Stimulated activated CD8-positive, alpha-beta memory T cell treated with anti-CD3 and anti-CD28 coated beads, Interleukin-7, amount 100 ng/mL, for 48 hours (primary cell): ENCODE measurements at regions not wholly inside any gene's neighbourhood (a gene's known extent, or its start where the extent isn't known, plus 50 kb on each side); places are given as distances from the start of the nearest gene placed in this dataset.

Source experiments
- DNase-seq, 2 donors: peaks; one replicate each; pipeline ENCODE4 v3.0.0-alpha.2; 2020; ENCODE audit warnings: low read depth in 1 of 2; ENCODE audit errors: extremely low read depth in 1 of 2

DNA sequence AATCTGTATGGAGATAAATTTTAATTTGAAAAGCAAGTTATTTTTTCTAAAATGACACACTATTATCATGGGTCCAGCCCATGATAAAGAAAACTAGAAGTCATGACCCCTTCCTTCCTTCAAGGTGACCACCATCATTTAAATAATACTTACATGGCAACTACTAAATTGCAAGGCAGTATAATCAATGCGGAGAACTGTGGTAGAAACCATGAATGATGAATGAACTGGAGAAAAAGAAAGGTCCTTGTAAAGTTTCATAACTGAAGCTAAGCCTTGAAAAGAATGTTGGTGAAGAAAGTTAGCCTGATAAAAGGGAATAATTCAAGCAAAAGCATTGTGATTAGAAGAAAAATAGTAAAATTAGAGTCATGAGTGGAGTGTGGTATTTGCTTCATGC is 222.9 kb upstream of the TBC1D5 start:
- DNase-seq: no peak

DNA sequence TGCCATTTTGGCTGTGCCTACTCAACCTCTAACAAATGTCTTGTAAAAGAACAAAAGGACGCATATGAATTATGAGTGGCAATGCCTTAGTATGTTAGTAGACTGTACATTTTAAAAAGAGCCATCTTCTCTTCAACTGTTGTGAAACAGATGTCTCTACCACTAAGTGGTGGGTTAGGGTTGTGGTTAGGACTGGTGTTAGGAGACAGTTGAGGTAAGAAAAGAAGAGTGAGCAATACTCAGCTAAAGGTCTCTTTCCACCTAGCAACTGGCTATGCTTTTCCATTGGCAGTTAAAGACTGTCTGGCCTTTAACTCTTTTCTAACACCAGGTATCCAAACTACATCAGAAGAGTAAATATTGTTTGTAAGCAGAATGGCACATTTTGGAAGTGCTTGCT is 221.7 kb upstream of the TBC1D5 start:
- no peak for DNase-seq

GRCh38 chr3:17955411-17955810 is 213.0 kb upstream of the TBC1D5 start:
- no peak for DNase-seq

DNA sequence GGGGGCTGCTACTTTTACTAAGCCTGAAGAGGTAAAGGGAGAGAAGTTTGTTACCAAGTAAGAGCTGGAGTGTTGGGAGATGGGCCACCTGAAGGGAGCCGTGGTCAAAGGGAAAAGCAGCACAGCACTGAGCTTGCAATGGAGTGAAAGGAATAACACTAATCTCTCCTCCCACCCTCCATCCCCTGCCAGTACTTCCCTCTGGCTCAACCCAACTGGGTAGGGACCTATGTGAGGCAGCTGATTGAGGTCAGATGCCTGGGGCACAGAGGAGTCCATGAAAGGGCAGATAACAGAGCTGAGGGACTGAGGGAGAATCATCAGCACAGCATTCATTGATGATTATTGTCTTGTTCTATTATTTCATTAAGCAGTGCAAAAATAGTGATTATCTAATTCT is 212.4 kb upstream of the TBC1D5 start:
- no peak for DNase-seq

DNA sequence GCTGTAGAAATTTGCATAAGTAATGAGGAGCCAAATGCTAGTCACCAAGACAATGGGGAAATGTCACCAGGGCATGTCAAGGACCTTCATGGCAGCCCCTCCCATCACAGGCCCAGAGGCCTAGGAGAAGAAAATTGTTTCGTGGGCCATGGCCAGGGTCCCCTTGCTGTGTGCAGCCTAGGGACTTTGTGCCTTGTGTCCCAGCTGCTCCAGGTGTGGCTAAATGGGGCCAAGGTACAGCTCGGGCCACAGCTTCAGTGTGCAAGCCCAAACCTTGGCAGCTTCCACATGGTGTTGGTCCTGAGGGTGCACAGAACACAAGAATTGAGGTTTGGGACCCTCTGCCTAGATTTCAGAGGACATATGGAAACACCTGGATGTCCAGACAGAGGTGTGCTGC is 208.8 kb upstream of the TBC1D5 start:
- DNase-seq: no peak

DNA sequence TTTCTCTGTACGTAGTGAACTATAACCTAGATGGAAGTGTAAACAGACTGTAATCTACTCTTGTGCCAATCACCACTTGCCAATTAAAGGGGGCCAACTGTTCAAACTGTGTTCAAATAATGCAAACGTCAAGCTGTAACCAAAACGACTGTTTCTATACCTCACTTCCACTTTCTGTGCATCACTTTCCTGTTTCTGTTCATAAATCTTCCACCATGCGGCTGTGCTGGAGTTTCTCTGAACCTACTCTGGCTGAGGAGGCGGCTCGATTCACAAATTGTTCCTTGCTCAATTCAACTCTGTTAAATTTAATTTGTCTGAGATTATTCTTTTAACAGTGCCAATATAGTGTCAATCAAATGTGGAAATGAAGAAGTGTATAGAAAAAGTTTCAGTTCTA is 206.7 kb upstream of the TBC1D5 start:
- no peak for DNase-seq

DNA sequence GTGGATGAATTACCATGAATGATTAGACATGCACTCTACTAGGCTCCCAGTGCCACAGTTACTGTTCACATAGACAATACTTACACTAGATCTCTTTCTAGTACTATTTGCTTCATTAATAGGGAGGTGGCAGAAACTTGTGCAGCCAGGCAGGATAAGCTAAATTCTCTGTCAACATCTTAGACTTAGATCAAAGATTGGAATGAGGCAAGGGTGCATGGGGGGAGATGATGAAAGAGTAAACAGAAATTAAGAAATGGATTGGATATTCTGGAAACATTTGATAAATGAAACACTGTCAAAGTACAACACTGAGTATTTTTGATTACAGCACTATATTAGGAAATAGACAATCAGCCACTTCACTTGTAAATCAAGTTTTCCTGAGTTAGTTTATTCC is 205.4 kb upstream of the TBC1D5 start:
- no peak for DNase-seq

- no peak for DNase-seq
These were observed 204.2 kb upstream of the TBC1D5 start for GRCh38 chr3:17946619-17947018.

GRCh38 chr3:17945799-17946399 is 203.5 kb upstream of the TBC1D5 start:
- no peak for DNase-seq

DNA sequence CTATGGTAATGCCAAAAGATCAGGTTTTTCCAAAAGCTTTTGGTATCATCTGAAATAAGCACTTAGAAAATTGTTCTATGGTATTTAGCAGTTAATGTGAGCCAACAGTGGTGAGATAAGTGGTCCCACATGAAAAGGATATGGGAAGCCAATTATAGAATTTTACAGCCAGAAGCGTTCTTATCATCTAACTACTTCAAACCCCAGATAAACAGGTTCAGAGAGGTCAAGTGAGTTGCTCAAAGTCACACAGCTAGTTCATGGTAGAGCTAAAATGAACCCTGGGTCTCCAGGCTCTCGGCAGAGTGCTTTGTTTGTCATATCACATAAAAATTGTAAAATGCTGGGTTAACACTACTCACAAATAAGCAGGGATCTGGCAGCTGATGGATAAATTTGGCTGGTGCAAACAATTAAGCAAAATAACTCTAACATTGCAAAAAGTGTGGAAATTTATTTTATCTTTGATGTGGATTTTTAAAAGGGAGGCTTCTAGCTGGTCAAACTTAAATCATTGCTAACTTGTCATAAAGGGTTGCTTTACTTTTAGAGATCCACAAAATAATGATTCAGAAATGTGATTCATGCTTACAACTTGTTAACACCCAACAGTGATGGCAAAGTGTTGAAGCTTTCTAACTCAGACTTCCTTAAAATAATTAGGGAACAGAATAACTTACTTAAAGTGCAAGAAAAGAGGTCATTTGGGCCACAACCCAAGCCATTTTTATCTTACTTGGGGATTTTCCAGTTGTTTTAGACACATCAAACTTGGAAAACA is 202.8 kb upstream of the TBC1D5 start:
- DNase-seq: no peak

- no peak for DNase-seq
These were observed 200.4 kb upstream of the TBC1D5 start for GRCh38 chr3:17942856-17943255.

DNA sequence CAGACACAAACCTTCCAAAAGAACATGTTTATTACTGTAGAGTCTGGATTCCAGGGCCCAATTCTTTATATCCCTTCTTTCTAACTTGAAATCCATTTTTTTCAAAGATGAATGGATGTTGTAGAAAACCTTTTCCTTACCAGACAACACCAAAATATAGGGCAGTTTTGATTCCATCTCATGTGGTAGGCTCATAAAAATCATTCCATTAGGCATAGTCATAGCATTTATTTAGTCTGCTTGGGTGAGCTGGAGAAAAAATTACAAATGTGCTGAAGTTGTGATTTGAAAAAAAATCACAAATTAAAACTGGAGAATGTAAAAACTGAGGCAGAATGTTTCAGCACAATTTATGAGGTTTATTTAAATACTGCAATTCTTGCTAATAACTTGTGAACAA is 199.3 kb upstream of the TBC1D5 start:
- no peak for DNase-seq

DNA sequence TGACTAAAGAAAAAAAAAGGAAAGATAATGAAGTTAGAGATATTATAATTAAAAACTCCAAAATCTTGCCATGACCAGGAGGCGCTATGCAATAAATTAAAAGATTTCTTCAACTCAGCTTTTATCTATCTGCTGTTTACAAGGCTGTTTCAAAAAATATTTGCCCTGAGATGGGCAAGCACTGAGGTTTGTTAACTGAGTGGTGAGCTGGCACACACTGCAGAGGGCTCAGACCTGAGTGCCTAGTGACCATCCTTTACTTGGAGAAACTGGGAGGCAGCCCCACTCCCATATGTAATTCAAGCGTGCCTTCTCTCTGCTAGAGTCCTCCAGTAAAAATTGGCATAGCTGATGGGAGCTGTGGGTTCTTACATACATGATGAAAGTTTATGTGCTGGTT is 198.7 kb upstream of the TBC1D5 start:
- no peak for DNase-seq

DNA sequence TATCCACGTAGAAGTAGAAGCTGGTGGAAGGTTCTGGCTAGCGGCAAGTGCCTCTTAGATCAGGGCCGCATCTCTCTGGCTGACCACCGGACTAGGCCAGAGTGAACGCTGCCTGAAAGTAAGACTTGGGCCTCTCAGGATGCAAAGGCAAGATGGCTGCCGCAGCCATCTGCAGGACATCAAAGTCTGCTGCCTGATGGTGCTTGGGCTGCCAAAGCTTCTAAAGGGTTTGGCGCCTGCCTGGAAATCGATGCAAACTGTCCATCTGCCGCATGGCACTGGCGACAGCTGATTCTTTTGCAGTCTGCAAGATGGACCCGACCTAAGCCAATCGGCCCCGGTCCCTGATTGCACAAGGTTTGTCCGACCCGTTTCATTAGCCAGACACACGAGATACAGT is 196.7 kb upstream of the TBC1D5 start:
- no peak for DNase-seq

DNA sequence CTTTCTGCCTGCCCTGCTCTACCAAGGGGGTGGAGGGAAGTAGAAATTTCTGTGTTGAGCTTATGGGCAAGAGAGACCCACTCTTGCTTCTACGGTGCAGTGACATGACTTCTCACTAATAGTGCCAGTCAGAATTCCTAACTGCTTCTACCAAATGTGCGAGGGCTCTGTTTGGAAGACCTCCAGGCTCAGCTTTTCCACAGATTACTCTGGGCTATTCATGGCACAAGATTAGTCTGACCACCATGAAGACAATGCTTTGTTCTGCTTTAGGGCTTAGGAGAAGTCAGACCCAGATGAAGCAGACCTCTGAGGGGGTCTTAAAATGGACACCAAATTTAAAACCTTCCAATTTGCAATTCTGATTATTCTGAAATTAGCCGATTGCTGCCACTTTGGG is 195.9 kb upstream of the TBC1D5 start:
- DNase-seq: no peak

DNA sequence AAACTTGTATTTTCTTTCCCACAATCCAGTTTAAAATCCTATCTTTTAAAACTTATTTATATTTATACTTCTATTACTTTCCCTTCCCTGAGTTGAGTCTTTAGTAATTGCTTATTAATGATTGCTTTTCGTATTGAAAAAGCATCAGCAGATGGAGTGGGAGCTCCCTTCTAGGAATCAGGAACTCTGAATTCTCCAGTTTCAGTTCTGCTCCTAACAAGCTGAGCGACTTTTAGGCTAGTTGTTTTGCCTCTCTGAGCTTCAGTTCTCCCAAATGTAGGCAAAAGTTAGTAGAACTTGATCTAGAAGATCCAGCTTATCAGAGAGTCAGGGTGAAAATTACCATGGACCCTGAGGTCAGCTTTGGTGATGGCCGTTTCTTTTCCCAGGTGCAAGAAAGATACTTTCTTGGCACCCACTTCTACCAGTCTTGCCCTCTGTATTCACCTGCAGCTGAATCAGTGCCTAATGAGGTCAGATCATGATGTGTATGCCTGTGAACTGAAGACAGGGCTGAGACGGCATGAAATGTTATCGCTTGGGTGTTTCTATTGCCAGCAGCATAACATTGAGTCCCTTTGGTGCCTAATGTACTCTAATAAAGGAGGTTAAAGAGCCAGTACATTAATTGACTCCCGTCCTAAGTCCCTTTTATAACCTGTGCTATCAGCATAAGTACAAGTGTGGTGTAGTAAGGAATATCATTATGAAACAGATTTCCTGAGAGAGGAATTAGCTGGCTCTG is 194.5 kb upstream of the TBC1D5 start:
- no peak for DNase-seq

DNA sequence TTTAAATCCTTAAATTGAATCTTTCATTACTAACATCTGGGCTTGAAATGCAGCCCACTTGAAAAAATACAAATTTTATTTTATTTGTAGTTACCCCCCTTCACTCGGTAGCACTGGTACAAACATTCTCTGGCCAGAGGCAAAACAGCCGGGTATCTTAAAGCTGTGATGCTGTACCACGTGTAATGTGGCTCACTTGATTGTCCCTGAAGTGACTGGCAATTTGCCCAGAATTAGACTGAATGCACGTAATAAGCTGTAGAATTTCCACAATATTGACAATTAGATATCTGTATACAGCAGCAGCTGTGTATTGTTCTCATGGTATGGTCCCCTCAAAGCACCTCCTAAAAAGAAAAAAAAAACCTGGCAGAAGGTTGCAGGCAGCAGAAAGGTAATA is 192.8 kb upstream of the TBC1D5 start:
- no peak for DNase-seq

DNA sequence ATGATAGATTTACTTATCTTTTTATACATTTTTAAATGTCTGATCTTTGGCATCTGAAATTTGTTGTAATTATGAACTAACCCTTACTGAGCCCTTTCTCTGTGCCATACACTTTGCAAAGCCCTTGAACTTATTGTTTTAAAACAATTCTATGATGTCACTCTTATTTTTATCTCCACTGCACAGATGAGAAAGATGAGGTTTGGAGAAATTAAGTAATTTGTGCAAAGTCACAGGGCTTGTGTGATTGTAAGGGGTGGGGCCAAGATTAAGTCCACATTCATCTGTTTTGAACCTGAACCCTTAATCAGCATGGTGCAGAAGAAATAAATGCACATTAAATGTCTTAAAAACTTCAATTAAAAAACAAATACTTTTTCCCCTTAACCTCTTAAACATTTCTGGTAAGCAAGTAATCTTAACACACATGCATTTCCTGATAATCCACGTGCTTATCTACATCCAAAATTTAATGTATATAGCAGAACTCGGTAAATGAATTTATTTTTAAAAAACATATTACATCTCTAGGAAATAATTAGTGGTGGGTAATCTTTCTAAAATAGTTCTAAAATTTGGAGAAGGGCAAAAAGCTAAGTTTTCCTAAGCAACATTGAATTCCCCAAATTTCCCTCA is 189.8 kb upstream of the TBC1D5 start:
- DNase-seq: no peak

- DNase-seq: no peak
These were observed 188.7 kb upstream of the TBC1D5 start for GRCh38 chr3:17931131-17931530.

GRCh38 chr3:17928502-17929145 is 186.2 kb upstream of the TBC1D5 start:
- no peak for DNase-seq

DNA sequence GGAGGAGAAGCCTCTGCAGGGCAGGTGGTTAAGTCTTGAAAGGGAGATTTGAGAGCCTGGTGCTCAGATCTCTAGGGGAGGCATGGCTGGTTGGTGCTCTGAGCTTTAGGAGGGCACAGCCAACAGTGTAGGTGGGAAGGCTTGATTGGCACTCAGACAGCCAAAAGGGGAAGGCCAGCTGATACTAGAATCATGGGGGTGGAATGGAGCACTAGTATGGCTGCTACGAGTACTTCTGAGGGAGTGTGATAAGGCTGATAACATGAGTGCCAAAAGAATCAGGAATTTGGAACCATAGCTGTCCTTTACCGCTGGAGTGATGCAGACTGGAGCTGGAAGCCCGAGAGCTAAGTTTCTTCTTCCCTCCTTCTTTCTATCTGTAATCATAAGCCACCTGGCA is 184.6 kb upstream of the TBC1D5 start:
- no peak for DNase-seq
